GM23338 (cell line): ENCODE measurements at regions not wholly inside any gene's neighbourhood (a gene's known extent, or its start where the extent isn't known, plus 50 kb on each side); places are given as distances from the start of the nearest gene placed in this dataset.

Experiments
- EZH2phosphoT487 ChIP-seq: fragments of 200-600 bp; sonication (generic); IDR thresholded peaks from one replicate; pipeline ENCODE4 v1.8.1; 2018; ENCODE audit warnings: antibody characterized with exemption; ENCODE audit not compliant: unreplicated experiment
- JUNB ChIP-seq: IDR thresholded peaks from one replicate; pipeline ENCODE4 v1.6.1; 2016; ENCODE audit warnings: antibody characterized with exemption; ENCODE audit not compliant: unreplicated experiment
- POLR2AphosphoS5 ChIP-seq: IDR thresholded peaks from 2 replicates; pipeline ENCODE4 v1.6.1; 2016; ENCODE audit warnings: antibody characterized with exemption, low read depth
- TF ChIP-seq, protein P1 (sequence below), 2 experiments: fragments of 200-600 bp in 1 of 2; sonication (generic) in 1 of 2; conservative IDR thresholded peaks; 2 replicates each; pipeline versions ENCODE4 v1.5.1 to v1.6.1; 2016 to 2017; ENCODE audit warnings: antibody characterized with exemption in 2 of 2, low read depth in 2 of 2, mild to moderate bottlenecking in 2 of 2, moderate library complexity in 1 of 2

DNA sequence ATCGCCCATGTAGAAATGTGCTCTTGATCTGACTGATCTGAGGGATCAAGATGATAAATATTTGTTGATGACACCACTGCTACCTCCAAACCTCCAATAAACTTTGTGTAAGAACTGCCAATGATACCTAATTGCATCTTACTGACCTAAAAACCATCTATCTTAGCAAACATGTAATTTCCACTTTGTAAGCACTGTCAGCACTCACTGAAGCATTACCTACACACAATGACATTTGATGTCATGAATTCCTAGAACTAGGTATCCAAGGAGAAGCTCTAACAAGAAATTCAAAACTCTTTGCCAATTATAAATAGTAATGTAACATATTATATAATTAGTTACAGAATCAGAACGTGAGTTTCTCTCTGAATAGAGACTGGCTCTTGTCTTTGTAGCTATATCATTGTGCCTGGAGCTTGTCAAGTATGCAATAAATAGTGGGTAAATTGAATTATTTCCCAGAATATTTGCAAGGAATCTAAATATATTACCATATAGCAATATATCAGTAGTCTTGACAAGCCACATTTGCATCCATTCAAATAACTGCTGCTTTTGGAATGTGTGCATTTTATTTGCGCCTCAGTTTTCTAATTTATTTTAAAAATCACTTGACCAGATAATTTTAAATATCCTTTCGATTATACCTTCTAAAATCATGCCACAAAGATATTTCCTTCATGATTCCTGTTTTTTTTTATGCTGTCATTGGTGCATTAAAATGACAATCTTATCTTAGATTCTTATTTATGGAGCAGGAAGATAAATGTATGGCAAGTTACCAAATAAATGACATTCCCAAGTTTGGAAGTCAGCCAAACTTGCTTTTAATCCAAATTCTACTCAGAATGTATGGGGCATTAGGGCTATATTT, 232.3 kb upstream of the NEIL3 start:
- TF ChIP-seq, protein P1, sequence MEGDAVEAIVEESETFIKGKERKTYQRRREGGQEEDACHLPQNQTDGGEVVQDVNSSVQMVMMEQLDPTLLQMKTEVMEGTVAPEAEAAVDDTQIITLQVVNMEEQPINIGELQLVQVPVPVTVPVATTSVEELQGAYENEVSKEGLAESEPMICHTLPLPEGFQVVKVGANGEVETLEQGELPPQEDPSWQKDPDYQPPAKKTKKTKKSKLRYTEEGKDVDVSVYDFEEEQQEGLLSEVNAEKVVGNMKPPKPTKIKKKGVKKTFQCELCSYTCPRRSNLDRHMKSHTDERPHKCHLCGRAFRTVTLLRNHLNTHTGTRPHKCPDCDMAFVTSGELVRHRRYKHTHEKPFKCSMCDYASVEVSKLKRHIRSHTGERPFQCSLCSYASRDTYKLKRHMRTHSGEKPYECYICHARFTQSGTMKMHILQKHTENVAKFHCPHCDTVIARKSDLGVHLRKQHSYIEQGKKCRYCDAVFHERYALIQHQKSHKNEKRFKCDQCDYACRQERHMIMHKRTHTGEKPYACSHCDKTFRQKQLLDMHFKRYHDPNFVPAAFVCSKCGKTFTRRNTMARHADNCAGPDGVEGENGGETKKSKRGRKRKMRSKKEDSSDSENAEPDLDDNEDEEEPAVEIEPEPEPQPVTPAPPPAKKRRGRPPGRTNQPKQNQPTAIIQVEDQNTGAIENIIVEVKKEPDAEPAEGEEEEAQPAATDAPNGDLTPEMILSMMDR (conservative IDR thresholded peaks at IDR 0.05; ENCODE audit: low read depth in 2 of 2), result no peak
- TF ChIP-seq JUNB (no peak), EZH2phosphoT487 (no peak), POLR2AphosphoS5 (no peak)
